ENCODE measurements at regions not wholly inside any gene's neighbourhood (a gene's known extent, or its start where the extent isn't known, plus 50 kb on each side); places are given as distances from the start of the nearest gene placed in this dataset.

DNA sequence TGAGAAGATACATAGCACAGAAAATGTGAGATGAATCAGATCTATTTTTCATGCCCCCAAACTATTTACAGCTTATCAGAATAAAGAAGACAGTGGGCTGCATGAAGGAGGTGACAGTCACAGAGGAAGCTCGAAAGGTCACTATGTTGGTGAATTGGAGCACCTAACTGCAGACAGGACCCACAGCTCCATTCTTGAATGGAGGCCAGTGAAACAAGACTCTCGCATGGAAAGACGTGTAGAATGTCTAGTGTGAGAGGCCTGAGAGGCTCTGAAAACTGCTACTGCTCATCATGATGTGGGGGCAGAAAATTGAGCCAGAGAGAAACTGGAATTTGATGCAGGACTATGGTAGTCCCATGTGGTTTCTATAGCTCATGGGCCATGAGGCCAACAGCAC, 60.3 kb upstream of the CCDC190 start:
- Mint-ChIP-seq H3K4me3 (no peak overlapping the region), H3K4me1 (ENCODE audit: low read depth) (peaks cover 18% of the 10 kb centered on the region), H3K27me3 (ENCODE audit: insufficient read depth) (no peaks in the 10 kb centered on the region), H3K9me3 (peaks cover under 1% of the 10 kb centered on the region; the same call in 1 of the 2 replicates), H3K36me3 (ENCODE audit: low read depth) (no peaks in the 10 kb centered on the region), H3K27ac (no peak overlapping the region)
- TF ChIP-seq, protein P1, sequence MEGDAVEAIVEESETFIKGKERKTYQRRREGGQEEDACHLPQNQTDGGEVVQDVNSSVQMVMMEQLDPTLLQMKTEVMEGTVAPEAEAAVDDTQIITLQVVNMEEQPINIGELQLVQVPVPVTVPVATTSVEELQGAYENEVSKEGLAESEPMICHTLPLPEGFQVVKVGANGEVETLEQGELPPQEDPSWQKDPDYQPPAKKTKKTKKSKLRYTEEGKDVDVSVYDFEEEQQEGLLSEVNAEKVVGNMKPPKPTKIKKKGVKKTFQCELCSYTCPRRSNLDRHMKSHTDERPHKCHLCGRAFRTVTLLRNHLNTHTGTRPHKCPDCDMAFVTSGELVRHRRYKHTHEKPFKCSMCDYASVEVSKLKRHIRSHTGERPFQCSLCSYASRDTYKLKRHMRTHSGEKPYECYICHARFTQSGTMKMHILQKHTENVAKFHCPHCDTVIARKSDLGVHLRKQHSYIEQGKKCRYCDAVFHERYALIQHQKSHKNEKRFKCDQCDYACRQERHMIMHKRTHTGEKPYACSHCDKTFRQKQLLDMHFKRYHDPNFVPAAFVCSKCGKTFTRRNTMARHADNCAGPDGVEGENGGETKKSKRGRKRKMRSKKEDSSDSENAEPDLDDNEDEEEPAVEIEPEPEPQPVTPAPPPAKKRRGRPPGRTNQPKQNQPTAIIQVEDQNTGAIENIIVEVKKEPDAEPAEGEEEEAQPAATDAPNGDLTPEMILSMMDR (IDR thresholded peaks at IDR 0.05): no peak
- no peak for DNase-seq

DNA sequence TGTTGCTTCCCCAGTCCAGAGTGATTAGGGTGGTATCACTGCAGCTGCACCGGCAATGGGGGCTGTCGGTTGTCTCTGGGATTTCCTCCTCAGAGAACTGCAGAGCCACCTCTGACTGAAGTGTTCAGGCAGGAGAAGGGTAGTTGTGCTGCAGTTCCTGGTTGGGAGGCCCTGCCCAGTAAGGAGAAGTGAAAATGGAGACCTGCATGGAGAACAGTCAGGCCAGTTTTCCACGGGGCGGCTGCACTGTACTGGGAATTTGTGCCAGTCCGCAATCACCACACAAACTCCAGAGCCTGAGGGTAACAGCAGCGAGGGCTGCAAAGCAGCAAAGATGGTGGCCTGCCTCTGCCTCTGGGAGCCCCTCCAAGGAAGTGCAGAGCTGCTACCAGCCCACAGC, 58.1 kb upstream of the CCDC190 start:
- H3K9me3 Mint-ChIP-seq: peaks cover 3% of the 10 kb centered on the region
- TF ChIP-seq, protein P1 (IDR thresholded peaks at IDR 0.05): no peak
- no peak overlapping the region for H3K27ac Mint-ChIP-seq
- no peak overlapping the region for H3K4me3 Mint-ChIP-seq
- H3K36me3 Mint-ChIP-seq (ENCODE audit: low read depth): peaks cover 5% of the 10 kb centered on the region; the same call in 1 of the 2 replicates
- peaks cover 25% of the 10 kb centered on the region for H3K4me1 Mint-ChIP-seq (ENCODE audit: low read depth)
- DNase-seq: no peak
- no peaks in the 10 kb centered on the region for H3K27me3 Mint-ChIP-seq (ENCODE audit: insufficient read depth)

DNA sequence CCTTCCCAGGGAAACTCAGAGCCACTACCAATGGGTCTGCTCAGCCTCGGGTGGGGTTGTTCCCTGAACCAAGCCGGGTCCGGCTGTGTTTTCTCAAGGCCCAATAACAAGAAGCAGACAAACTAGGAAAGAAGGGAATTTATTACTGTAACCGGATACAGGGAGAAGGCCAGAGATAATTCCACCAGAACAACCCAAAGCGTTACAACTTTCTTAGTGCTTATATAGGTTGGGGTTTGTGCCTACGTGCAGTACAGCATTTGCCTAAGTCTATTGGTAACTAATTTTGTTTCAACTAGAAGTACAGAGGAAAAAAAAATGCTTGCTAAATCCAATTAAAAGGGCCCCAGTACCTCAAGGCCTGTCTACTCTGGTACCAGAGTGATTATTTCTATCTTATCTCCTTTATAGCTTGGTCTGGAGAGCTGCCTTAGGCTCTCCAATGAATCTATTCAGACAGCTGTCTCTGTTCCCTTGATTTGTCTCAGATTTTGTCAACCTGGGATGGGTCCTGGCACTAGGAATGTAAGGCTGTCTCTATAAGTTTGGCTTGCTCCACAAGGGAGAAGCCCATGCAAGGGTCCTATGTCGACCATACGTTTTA, 57.3 kb upstream of the CCDC190 start:
- DNase-seq: no peak
- Mint-ChIP-seq H3K4me1 (ENCODE audit: low read depth) (peaks cover 25% of the 10 kb centered on the region), H3K27ac (no peak overlapping the region), H3K4me3 (no peak overlapping the region), H3K36me3 (ENCODE audit: low read depth) (peaks cover 10% of the 10 kb centered on the region), H3K27me3 (ENCODE audit: insufficient read depth) (no peaks in the 10 kb centered on the region), H3K9me3 (peaks cover 8% of the 10 kb centered on the region)
- TF ChIP-seq, protein P1 (IDR thresholded peaks at IDR 0.05): no peak

DNA sequence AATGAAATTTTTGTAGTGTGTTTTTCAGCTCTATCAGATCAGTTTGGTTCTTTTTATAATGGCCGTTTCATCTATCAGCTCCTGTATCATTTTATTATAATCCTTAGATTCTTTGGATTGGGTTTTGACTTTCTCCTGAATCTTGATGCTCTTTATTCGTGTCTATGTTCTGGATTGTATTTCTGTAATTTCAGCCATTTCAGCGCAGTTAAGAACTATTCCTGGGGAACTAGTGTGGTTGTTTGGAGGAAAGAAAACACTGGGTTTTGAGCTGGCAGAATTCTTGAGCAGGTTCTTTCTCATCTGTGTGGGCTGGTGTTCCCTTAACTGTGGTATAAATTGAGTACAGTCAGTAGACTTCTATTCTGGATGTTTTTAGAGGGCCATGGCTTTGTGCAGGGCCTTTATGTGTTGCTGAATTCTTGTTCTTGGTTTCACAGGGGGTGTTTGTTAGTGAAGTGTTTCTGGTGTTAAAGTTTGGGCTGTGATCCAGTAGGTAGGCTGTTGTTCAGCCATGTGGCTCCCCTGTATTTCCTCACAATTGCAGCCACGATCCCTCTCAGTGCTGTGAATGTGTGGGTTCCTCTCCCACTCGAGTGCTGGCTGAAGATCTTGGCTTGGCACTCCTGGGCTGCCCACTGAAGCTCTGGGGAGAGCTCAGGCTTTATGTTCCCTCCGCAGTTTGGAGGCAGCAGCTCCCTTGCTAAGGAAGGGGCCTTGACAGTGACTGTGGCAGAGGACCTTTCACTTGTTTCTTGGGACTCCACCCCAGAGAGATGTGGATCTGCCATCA, 56.0 kb upstream of the CCDC190 start:
- TF ChIP-seq, protein P1 (IDR thresholded peaks at IDR 0.05): no peak
- Mint-ChIP-seq H3K4me3 (no peak overlapping the region), H3K27me3 (ENCODE audit: insufficient read depth) (no peaks in the 10 kb centered on the region), H3K4me1 (ENCODE audit: low read depth) (peaks cover 19% of the 10 kb centered on the region), H3K27ac (peak overlapping the region; percentile 74), H3K9me3 (peaks cover 20% of the 10 kb centered on the region), H3K36me3 (ENCODE audit: low read depth) (peaks cover 22% of the 10 kb centered on the region)
- DNase-seq: no peak

DNA sequence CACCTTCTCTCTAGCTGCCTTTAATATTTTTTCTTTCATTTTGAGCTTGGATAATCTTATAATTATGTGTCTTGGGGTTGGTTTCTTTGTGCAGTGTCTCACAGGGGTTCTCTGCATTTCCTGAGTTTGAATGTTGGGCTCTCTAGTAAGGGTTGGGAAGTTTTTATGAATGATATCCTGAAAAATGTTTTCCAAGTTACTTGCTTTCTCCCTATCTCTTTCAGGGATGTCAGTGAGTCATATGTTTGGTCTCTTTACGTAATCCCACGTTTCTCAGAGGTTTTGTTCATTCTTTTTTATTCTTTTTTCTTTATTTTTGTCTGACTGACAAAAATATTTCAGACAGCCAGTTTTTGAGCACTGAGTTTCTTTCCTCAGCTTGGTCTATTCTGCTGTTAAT, 55.4 kb upstream of the CCDC190 start:
- TF ChIP-seq, protein P1 (IDR thresholded peaks at IDR 0.05): no peak
- DNase-seq: peak; percentile 48
- H3K27me3 Mint-ChIP-seq (ENCODE audit: insufficient read depth): no peaks in the 10 kb centered on the region
- peak overlapping the region; percentile 74 for H3K27ac Mint-ChIP-seq
- H3K4me1 Mint-ChIP-seq (ENCODE audit: low read depth): peaks cover 17% of the 10 kb centered on the region
- peaks cover 25% of the 10 kb centered on the region for H3K36me3 Mint-ChIP-seq (ENCODE audit: low read depth)
- H3K4me3 Mint-ChIP-seq: peak overlapping the region; percentile 26
- H3K9me3 Mint-ChIP-seq: peaks cover 27% of the 10 kb centered on the region
